ENCODE measurements at regions not wholly inside any gene's neighbourhood (a gene's known extent, or its start where the extent isn't known, plus 50 kb on each side); places are given as distances from the start of the nearest gene placed in this dataset.
"Not testable (repeated sequence)": the region's sequence is repeated elsewhere in the genome, so short reads cannot be mapped to it uniquely, and the experiment has no call there.

DNA sequence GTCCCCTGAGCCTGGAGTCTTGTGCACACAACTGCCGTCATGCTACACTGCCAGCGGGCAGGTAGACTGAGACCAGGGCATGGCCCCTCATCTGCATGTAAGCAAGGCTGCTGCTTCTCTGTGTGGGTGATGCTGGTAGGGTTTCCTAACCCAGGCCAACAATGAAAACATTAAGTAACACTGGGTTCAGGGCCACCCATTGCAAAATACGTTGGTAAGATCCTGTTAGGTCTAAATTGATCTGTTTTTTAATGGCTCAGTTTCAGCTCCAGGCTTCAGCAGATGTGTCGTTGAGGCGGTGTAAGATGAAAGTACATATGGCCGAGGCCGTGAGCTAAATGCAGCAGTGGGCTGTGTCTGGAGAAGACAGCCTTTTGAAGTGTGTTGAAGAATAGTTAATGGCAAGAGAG is 383.4 kb downstream of the IRS2 start:
- H3K4me3 Mint-ChIP-seq, result no peak overlapping the region
- no peaks in the 10 kb centered on the region for H3K27me3 Mint-ChIP-seq (ENCODE audit: low read depth)
- no peak for DNase-seq (ENCODE audit: low read depth, low spot score)
- H3K9me3 Mint-ChIP-seq, result no peaks in the 10 kb centered on the region
- TF ChIP-seq, protein P1, sequence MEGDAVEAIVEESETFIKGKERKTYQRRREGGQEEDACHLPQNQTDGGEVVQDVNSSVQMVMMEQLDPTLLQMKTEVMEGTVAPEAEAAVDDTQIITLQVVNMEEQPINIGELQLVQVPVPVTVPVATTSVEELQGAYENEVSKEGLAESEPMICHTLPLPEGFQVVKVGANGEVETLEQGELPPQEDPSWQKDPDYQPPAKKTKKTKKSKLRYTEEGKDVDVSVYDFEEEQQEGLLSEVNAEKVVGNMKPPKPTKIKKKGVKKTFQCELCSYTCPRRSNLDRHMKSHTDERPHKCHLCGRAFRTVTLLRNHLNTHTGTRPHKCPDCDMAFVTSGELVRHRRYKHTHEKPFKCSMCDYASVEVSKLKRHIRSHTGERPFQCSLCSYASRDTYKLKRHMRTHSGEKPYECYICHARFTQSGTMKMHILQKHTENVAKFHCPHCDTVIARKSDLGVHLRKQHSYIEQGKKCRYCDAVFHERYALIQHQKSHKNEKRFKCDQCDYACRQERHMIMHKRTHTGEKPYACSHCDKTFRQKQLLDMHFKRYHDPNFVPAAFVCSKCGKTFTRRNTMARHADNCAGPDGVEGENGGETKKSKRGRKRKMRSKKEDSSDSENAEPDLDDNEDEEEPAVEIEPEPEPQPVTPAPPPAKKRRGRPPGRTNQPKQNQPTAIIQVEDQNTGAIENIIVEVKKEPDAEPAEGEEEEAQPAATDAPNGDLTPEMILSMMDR (conservative IDR thresholded peaks at IDR 0.05), result no peak
- peaks cover 18% of the 10 kb centered on the region for H3K4me1 Mint-ChIP-seq
- peaks cover 2% of the 10 kb centered on the region for H3K36me3 Mint-ChIP-seq (ENCODE audit: low read depth)
- H3K27ac Mint-ChIP-seq (ENCODE audit: unreplicated experiment), result no peak overlapping the region

DNA sequence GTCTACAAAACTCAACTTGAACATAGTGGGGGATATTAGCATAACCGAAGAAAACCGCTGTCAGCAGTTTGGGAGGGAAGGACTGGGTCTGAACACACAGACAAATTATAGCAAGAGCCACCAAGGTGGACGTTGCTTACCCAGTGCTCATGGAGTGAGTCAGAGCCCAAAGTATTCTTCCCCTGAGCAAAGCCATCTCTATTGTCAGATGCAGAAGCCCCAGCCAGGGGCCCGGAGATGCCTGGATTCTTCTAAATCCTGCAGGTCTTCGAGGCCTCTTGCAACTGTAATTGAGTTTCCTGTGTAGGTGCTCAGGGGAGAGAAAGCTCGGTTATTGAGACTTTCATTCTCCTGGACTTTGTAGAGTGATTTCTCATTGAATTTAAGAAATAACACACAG is 384.5 kb downstream of the IRS2 start:
- no peaks in the 10 kb centered on the region for H3K27me3 Mint-ChIP-seq (ENCODE audit: low read depth)
- peaks cover 2% of the 10 kb centered on the region for H3K36me3 Mint-ChIP-seq (ENCODE audit: low read depth)
- H3K4me3 Mint-ChIP-seq, result no peak overlapping the region
- peaks cover 18% of the 10 kb centered on the region for H3K4me1 Mint-ChIP-seq
- H3K9me3 Mint-ChIP-seq, result no peaks in the 10 kb centered on the region
- TF ChIP-seq, protein P1 (conservative IDR thresholded peaks at IDR 0.05), result no peak
- no peak for DNase-seq (ENCODE audit: low read depth, low spot score)
- H3K27ac Mint-ChIP-seq (ENCODE audit: unreplicated experiment), result no peak overlapping the region

DNA sequence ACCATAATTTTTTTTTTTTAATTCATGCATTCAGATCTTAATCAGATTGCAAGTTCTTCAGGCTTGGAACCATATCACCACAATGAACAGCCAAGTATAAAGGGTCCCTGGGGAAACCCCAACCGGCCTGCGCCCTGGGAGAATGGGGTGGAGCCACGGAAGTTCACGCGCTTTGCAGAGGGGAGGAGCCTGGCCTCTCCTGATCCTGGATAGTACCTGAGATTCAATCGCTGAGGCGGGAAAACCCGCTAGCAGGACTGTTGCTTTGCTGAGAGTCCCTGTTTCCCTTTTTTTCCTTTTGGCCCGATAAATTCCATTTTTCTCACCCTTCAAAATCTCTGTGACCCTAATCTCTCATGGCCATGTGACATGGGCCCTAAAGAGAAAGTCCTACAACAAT is 385.1 kb downstream of the IRS2 start:
- no peaks in the 10 kb centered on the region for H3K27me3 Mint-ChIP-seq (ENCODE audit: low read depth)
- H3K4me3 Mint-ChIP-seq, result no peak overlapping the region
- H3K27ac Mint-ChIP-seq (ENCODE audit: unreplicated experiment), result no peak overlapping the region
- no peaks in the 10 kb centered on the region for H3K9me3 Mint-ChIP-seq
- TF ChIP-seq, protein P1 (conservative IDR thresholded peaks at IDR 0.05), result no peak
- DNase-seq (ENCODE audit: low read depth, low spot score), result no peak
- H3K36me3 Mint-ChIP-seq (ENCODE audit: low read depth), result peaks cover 2% of the 10 kb centered on the region
- H3K4me1 Mint-ChIP-seq, result peaks cover 14% of the 10 kb centered on the region

DNA sequence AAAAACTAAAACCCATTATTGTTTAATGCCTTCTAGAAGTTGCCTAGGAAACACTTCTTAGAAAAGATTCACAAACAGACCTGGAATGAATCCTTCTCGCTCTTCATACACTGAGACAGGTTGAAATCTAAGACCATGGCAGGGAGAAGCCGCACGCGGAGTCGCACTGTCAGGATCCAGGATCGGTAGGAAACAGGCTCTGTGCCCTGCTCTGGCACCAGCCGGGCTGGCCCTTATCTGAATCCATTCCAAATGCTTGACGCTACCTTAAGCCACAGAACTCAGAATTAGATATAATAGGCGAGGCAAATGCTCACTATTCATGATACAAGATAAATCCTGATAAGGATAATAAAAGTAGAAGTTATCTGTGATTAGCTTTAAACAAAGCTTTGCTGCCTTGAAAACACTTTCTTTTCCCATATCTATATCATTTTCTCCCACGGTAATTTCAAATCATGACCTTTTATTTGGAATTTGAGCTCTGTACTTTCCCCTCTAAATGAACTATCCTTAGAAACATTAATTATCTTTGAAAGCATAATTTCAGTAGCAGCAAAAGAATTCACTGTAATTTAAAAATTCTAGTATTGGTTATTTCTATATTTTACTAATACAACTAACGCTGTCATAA is 385.6 kb downstream of the IRS2 start:
- no peaks in the 10 kb centered on the region for H3K27me3 Mint-ChIP-seq (ENCODE audit: low read depth)
- H3K36me3 Mint-ChIP-seq (ENCODE audit: low read depth), result peaks cover 2% of the 10 kb centered on the region
- H3K4me1 Mint-ChIP-seq, result peaks cover 14% of the 10 kb centered on the region
- no peaks in the 10 kb centered on the region for H3K9me3 Mint-ChIP-seq
- no peak overlapping the region for H3K4me3 Mint-ChIP-seq
- TF ChIP-seq, protein P1 (conservative IDR thresholded peaks at IDR 0.05), result no peak
- no peak for DNase-seq (ENCODE audit: low read depth, low spot score)
- no peak overlapping the region for H3K27ac Mint-ChIP-seq (ENCODE audit: unreplicated experiment)

DNA sequence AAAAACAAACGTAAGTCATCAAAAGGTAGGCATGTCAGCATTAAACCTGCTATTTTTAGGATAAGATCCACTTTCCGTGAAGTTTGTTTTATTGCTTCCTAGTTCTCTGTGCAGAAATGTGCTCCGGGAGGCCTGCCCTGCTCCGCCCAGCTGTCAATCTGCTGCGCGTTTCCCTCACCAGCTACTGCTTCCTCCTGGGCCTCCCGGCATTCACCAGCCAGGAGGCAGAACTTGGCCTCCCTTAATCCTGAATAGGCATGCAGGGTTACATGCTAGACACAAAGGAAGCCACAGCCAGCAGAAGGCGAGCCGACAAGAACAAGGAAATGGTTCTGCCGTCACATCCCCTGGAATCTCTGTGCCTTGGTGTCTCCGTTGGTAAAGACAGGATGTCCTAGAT is 386.2 kb downstream of the IRS2 start:
- TF ChIP-seq, protein P1 (conservative IDR thresholded peaks at IDR 0.05), result no peak
- peak; percentile 12 for DNase-seq (ENCODE audit: low read depth, low spot score)
- Mint-ChIP-seq H3K27me3 (ENCODE audit: low read depth) (no peaks in the 10 kb centered on the region), H3K4me3 (no peak overlapping the region), H3K27ac (ENCODE audit: unreplicated experiment) (no peak overlapping the region), H3K9me3 (no peaks in the 10 kb centered on the region), H3K4me1 (peaks cover 14% of the 10 kb centered on the region), H3K36me3 (ENCODE audit: low read depth) (peaks cover 2% of the 10 kb centered on the region)

DNA sequence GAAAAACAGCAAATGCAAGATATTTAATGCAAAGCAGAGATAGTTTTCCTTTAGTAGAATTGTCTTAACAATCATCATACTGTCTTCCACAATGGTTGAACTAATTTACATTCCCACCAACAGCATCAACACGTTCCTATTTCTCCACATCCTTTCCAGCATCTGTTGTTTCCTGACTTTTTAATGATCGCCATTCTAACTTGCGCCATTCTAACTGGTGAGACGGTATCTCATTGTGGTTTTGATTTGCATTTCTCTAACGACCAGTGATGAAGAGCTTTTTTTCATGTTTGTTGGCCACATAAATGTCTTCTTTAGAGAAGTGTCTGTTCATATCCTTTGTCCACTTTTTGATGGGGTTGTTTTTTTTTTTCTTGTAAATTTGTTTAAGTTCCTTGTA is 388.3 kb downstream of the IRS2 start:
- H3K9me3 Mint-ChIP-seq; H3K27me3 Mint-ChIP-seq (ENCODE audit: low read depth); H3K4me3 Mint-ChIP-seq; DNase-seq (ENCODE audit: low read depth, low spot score); H3K36me3 Mint-ChIP-seq (ENCODE audit: low read depth); H3K27ac Mint-ChIP-seq (ENCODE audit: unreplicated experiment): not testable (repeated sequence)
- H3K4me1 Mint-ChIP-seq, result peaks cover 14% of the 10 kb centered on the region

Data from neural crest cell (in vitro differentiated cells).